GM12864 (cell line): ENCODE measurements at regions not wholly inside any gene's neighbourhood (a gene's known extent, or its start where the extent isn't known, plus 50 kb on each side); places are given as distances from the start of the nearest gene placed in this dataset.

Source experiments
- DNase-seq: peaks from one replicate; pipeline ENCODE4 v3.0.0-alpha.2; 2011; ENCODE audit warnings: low read depth
- H3K4me3 ChIP-seq: 2 replicates; pipeline ENCODE4 v1.5.1; 2011; ENCODE audit warnings: mild to moderate bottlenecking, low read depth, low read length, control low read depth
- TF ChIP-seq, protein P1 (sequence below): IDR thresholded peaks from 2 replicates; pipeline ENCODE4 v1.5.1; 2011; ENCODE audit warnings: low read depth, mild to moderate bottlenecking, moderate library complexity, low read length, control low read depth, inconsistent platforms; ENCODE audit errors: missing control alignments

DNA sequence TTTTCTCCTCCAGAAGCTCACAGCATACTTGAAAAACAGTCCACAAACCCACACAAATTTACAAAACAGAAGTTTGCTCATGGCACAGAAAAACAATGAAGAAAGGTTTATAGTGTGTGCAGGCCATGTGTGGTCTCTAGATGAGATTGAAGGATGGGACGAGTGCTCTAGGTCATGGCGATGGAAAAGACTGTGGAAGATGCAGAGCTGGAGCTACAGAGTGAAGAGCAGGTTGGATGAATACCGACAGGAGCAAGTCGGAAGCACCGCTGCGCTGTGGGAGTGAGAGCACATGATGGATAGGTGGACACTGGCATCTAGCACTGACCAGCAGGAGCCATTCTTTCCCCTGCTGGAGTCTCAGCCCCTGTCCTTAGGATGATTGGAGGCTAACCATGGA lies 534.7 kb upstream of the RAB6C start:
- DNase-seq: no peak
- no peak overlapping the region for H3K4me3 ChIP-seq
- TF ChIP-seq, protein P1, sequence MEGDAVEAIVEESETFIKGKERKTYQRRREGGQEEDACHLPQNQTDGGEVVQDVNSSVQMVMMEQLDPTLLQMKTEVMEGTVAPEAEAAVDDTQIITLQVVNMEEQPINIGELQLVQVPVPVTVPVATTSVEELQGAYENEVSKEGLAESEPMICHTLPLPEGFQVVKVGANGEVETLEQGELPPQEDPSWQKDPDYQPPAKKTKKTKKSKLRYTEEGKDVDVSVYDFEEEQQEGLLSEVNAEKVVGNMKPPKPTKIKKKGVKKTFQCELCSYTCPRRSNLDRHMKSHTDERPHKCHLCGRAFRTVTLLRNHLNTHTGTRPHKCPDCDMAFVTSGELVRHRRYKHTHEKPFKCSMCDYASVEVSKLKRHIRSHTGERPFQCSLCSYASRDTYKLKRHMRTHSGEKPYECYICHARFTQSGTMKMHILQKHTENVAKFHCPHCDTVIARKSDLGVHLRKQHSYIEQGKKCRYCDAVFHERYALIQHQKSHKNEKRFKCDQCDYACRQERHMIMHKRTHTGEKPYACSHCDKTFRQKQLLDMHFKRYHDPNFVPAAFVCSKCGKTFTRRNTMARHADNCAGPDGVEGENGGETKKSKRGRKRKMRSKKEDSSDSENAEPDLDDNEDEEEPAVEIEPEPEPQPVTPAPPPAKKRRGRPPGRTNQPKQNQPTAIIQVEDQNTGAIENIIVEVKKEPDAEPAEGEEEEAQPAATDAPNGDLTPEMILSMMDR: no peak

GRCh38 chr2:129456691-129457090 lies 522.8 kb upstream of the RAB6C start:
- no peak for DNase-seq

DNA sequence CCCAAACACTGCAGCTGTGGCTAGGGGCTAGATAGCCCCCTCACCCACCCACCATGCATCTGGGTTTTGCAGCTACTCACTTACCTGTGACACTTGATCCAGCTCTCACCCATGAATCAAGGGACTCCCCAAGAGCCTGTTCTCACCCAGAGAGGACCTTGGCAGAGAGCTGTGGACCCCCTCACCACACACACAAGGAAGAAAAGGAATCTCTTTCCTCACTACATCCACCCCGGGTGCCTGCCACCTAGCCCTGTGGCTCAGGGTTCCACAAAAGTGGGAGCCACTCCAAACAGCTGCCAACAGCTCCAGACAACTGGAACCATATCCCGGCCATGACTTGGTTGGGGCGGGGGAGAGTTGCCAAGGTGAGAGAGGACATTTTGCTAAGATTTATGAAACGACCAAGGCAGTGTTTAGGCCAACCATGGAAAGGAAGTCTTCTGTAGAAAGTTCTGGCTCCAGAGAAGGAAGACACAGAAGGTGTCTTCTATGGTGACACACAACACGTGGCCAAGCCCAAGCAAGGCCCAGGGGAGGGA lies 522.1 kb upstream of the RAB6C start:
- no peak for DNase-seq
- H3K4me3 ChIP-seq: no peak overlapping the region
- TF ChIP-seq, protein P1: no peak

More at GRCh38 chr2:129456691-129457090, 522.8 kb upstream of the RAB6C start:
- TF ChIP-seq, protein P1: no peak
- no peak overlapping the region for H3K4me3 ChIP-seq

- TF ChIP-seq, protein P1: no peak
- DNase-seq: no peak
- H3K4me3 ChIP-seq: no peak overlapping the region
These were observed 521.5 kb upstream of the RAB6C start for GRCh38 chr2:129458006-129458405.

DNA sequence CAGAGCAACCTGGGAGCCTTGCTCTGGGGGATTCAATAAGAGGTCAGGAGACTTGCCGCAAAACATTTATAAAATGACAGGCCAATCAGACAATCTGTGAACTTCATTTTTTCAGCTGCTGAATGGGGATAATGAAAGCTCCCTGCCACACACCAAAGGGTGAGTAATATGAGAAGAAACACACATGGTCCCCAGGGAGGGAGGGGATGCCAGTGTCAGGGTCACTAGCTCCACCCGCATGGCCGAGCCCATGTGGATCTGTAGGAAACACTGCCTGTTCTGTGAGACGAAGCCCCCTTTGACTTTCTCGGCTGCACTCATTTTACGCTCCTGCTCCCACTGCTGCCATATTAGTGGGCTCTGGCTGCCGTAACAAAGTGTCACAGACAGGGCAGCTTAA lies 521.0 kb upstream of the RAB6C start:
- DNase-seq: no peak
- TF ChIP-seq, protein P1: no peak
- H3K4me3 ChIP-seq: no peak overlapping the region

GRCh38 chr2:129459200-129459876 lies 520.1 kb upstream of the RAB6C start:
- TF ChIP-seq, protein P1: no peak
- no peak for DNase-seq
- H3K4me3 ChIP-seq: no peak overlapping the region

DNA sequence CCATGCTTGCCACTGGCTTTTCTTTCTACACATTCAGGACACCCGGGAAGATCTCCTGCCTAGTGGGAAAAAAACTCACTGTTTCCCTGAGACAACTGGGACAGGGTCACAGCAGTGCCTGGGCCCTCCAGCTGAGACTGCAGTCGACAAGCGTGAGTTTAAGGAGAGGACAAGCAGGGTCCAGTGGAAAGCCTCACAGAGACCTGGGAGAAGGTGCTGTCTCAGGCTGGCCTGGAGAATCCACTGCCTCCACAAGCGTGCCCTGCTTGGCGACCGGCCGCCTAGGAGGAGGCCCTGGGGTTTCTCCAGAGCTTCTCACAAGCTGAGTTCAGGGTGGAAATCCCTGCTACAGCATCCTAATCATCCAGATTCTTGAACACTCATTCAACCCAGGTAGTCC lies 519.6 kb upstream of the RAB6C start:
- TF ChIP-seq, protein P1: no peak
- no peak for DNase-seq
- no peak overlapping the region for H3K4me3 ChIP-seq
